ENCODE measurements at regions not wholly inside any gene's neighbourhood (a gene's known extent, or its start where the extent isn't known, plus 50 kb on each side); places are given as distances from the start of the nearest gene placed in this dataset.

- Histone ChIP-seq H3K4me2 (ENCODE audit: low read length) (no peak overlapping the region), H3K27me3 (ENCODE audit: insufficient read depth, low read depth, low read length) (no peaks in the 10 kb centered on the region), H3K27ac (ENCODE audit: low read length) (no peak overlapping the region), H3K9me2 (ENCODE audit: insufficient read depth, low read length) (no peaks in the 10 kb centered on the region), H4K20me1 (ENCODE audit: insufficient read depth) (no peaks in the 10 kb centered on the region), H3K9ac (ENCODE audit: low read length) (no peak overlapping the region), H2AFZ (ENCODE audit: low read depth, low read length) (no peak overlapping the region), H3F3A (ENCODE audit: insufficient read depth, low read length, poor library complexity, severe bottlenecking) (no peaks in the 10 kb centered on the region), H3K4me3 (ENCODE audit: low read length) (no peak overlapping the region), H3K36me3 (ENCODE audit: insufficient read depth, low read length) (no peaks in the 10 kb centered on the region), H3K79me2 (replicated peaks; ENCODE audit: insufficient read depth, low read length) (no peaks in the 10 kb centered on the region), H3K9me3 (ENCODE audit: low read length) (no peaks in the 10 kb centered on the region)
- TF ChIP-seq SMC3 (conservative IDR thresholded peaks at IDR 0.05; ENCODE audit: poor library complexity) (no peak), CTCF (IDR thresholded peaks at IDR 0.05; ENCODE audit: poor library complexity, severe bottlenecking) (no peak), EZH2 (IDR thresholded peaks at IDR 0.05; ENCODE audit: borderline replicate concordance, insufficient read depth, low read length, poor library complexity, severe bottlenecking) (no peak), MXI1 (conservative IDR thresholded peaks at IDR 0.05; ENCODE audit: poor library complexity, severe bottlenecking) (no peak), RAD21 (conservative IDR thresholded peaks at IDR 0.05) (no peak), POLR2AphosphoS5 (IDR thresholded peaks at IDR 0.05) (no peak), REST (IDR thresholded peaks at IDR 0.05; ENCODE audit: borderline replicate concordance) (no peak), TAF1 (IDR thresholded peaks at IDR 0.05; ENCODE audit: low read depth) (no peak), EP300 (conservative IDR thresholded peaks at IDR 0.05; ENCODE audit: poor library complexity, severe bottlenecking) (no peak)
Observed at GRCh38 chr11:88043149-88043548, 132.1 kb downstream of the RAB38 start.

- H3K9me2 ChIP-seq (ENCODE audit: insufficient read depth, low read length) = no peaks in the 10 kb centered on the region
- no peak overlapping the region for H3K27ac ChIP-seq (ENCODE audit: low read length)
- no peaks in the 10 kb centered on the region for H3K79me2 ChIP-seq (replicated peaks; ENCODE audit: insufficient read depth, low read length)
- TF ChIP-seq POLR2AphosphoS5 (IDR thresholded peaks at IDR 0.05) = no peak
- TF ChIP-seq MXI1 (conservative IDR thresholded peaks at IDR 0.05; ENCODE audit: poor library complexity, severe bottlenecking) = no peak
- no peak for TF ChIP-seq EP300 (conservative IDR thresholded peaks at IDR 0.05; ENCODE audit: poor library complexity, severe bottlenecking)
- no peak for TF ChIP-seq RAD21 (conservative IDR thresholded peaks at IDR 0.05)
- no peak for TF ChIP-seq EZH2 (IDR thresholded peaks at IDR 0.05; ENCODE audit: borderline replicate concordance, insufficient read depth, low read length, poor library complexity, severe bottlenecking)
- no peak for TF ChIP-seq SMC3 (conservative IDR thresholded peaks at IDR 0.05; ENCODE audit: poor library complexity)
- no peak for TF ChIP-seq CTCF (IDR thresholded peaks at IDR 0.05; ENCODE audit: poor library complexity, severe bottlenecking)
- TF ChIP-seq TAF1 (IDR thresholded peaks at IDR 0.05; ENCODE audit: low read depth) = no peak
- TF ChIP-seq REST (IDR thresholded peaks at IDR 0.05; ENCODE audit: borderline replicate concordance) = no peak
- H4K20me1 ChIP-seq (ENCODE audit: insufficient read depth) = no peaks in the 10 kb centered on the region
- no peak overlapping the region for H3K9ac ChIP-seq (ENCODE audit: low read length)
- no peak overlapping the region for H3K4me2 ChIP-seq (ENCODE audit: low read length)
- H3K36me3 ChIP-seq (ENCODE audit: insufficient read depth, low read length) = no peaks in the 10 kb centered on the region
- H3K9me3 ChIP-seq (ENCODE audit: low read length) = no peaks in the 10 kb centered on the region
- H3K4me3 ChIP-seq (ENCODE audit: low read length) = no peak overlapping the region
- no peak overlapping the region for H2AFZ ChIP-seq (ENCODE audit: low read depth, low read length)
- H3K27me3 ChIP-seq (ENCODE audit: insufficient read depth, low read depth, low read length) = no peaks in the 10 kb centered on the region
- H3F3A ChIP-seq (ENCODE audit: insufficient read depth, low read length, poor library complexity, severe bottlenecking) = no peaks in the 10 kb centered on the region
Observed at GRCh38 chr11:88042647-88043046, 132.6 kb downstream of the RAB38 start.

Measured in neural cell (in vitro differentiated cells).